MM.1S (cell line): ENCODE measurements at regions not wholly inside any gene's neighbourhood (a gene's known extent, or its start where the extent isn't known, plus 50 kb on each side); places are given as distances from the start of the nearest gene placed in this dataset.

Source experiments
- CTCF ChIP-seq: fragments of 300-600 bp; sonication (generic); IDR thresholded peaks from 2 replicates; pipeline ENCODE4 v1.5.1; 2016; ENCODE audit warnings: antibody characterized with exemption, low read length, mixed read lengths
- EZH2 ChIP-seq: fragments of 300-600 bp; sonication (generic); optimal IDR thresholded peaks from 2 replicates; pipeline ENCODE3; 2017; ENCODE audit warnings: low read depth, mild to moderate bottlenecking, antibody characterized with exemption, low read length, mixed read lengths
- EZH2phosphoT487 ChIP-seq: fragments of 300-600 bp; sonication (generic); IDR thresholded peaks from 2 replicates; pipeline ENCODE4 v1.6.1; 2018; ENCODE audit warnings: antibody characterized with exemption, low read length

GRCh38 chr2:121862286-121862685 is 106.8 kb downstream of the TSN start:
- TF ChIP-seq CTCF (no peak), EZH2 (no peak), EZH2phosphoT487 (no peak)
